T47D (cell line): ENCODE measurements at regions not wholly inside any gene's neighbourhood (a gene's known extent, or its start where the extent isn't known, plus 50 kb on each side); places are given as distances from the start of the nearest gene placed in this dataset.
A peak's percentile ranks its signal among the peaks of the same experiment; 100 is the strongest.

Experiments used
- DNase-seq, 2 experiments: peaks; one replicate each; pipeline versions ENCODE4 v3.0.0 to v3.0.0-alpha.2; 2011 to 2012; ENCODE audit warnings: low read depth in 1 of 2, low spot score in 1 of 2
- JUND ChIP-seq: IDR thresholded peaks from 2 replicates; pipeline ENCODE4 v1.6.1; 2012; ENCODE audit warnings: low read depth
- in situ Hi-C: cut with HindIII; loops from 2 replicates; pipeline ENCODE4 v1.10.0; 2016; ENCODE audit warnings: low sequenced_read_pairs, low pct_unique_long_range_greater_than_20kb

GRCh38 chr3:116767726-116768125, 58.1 kb downstream of the TUSC7 start:
- no peak for DNase-seq
- no peak for TF ChIP-seq JUND
- in situ Hi-C loops, result no loop called here

GRCh38 chr3:116770815-116771450, 61.4 kb downstream of the TUSC7 start:
- TF ChIP-seq JUND, result no peak
- peak; percentile 16 to 83 for DNase-seq

GRCh38 chr3:116776880-116777785, 67.6 kb downstream of the TUSC7 start:
- no peak for TF ChIP-seq JUND
- in situ Hi-C loops, result no loop called here
- no peak for DNase-seq

More at GRCh38 chr3:116770815-116771450, 61.4 kb downstream of the TUSC7 start:
- in situ Hi-C loops, result no loop called here

DNA sequence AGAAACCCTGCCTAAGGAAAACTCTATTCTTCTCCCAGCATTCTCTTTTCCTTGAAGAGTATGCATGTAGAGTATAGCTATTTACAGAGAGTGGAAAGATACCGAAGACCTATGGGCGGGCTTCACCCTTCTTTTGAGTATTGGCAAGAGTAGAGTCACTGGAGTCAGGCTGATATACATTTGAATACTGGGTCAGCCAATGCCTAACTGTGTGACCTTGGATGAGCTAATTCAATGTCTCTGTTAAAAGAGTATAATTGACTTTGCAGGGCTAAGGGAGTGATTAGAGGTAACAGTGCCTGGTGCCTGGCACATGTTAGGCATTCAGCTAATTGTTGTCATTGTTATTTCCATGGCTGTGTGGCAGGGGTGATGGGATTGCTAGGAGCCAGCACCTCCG, 75.6 kb downstream of the TUSC7 start:
- TF ChIP-seq JUND, result no peak
- in situ Hi-C loops, result no loop called here
- no peak for DNase-seq

- TF ChIP-seq JUND, result no peak
- in situ Hi-C loops, result no loop called here
- DNase-seq, result no peak
Observed at GRCh38 chr3:116802651-116803050, 93.1 kb downstream of the TUSC7 start.

- in situ Hi-C loops, result no loop called here
- TF ChIP-seq JUND, result no peak
- DNase-seq, result no peak
Observed at GRCh38 chr3:116806351-116806750, 96.8 kb downstream of the TUSC7 start.

DNA sequence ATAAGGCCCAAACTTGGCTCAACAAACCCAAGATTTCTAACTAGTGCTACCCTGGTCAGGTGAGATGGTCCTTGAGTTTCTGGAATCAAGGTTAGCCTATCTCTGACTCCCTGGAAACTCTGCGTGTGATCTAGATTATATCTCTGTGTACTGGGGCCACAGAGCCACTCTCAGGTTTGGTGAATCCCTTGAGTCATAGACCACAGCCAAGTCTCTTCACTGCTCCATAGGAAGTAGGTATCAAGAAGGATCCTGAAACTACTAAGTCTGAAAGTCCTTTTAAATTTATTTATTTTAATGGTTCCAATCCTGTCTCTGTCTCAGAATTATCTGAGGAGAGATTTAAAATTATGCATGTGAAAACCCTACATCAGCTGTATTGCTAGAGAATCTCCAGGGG, 99.1 kb downstream of the TUSC7 start:
- in situ Hi-C loops, result no loop called here
- DNase-seq, result no peak
- no peak for TF ChIP-seq JUND

GRCh38 chr3:116809208-116809607, 99.6 kb downstream of the TUSC7 start:
- in situ Hi-C loops, result no loop called here
- no peak for DNase-seq
- TF ChIP-seq JUND, result no peak

- DNase-seq, result no peak
- no peak for TF ChIP-seq JUND
- in situ Hi-C loops, result no loop called here
Observed at GRCh38 chr3:116811754-116812153, 102.2 kb downstream of the TUSC7 start.

DNA sequence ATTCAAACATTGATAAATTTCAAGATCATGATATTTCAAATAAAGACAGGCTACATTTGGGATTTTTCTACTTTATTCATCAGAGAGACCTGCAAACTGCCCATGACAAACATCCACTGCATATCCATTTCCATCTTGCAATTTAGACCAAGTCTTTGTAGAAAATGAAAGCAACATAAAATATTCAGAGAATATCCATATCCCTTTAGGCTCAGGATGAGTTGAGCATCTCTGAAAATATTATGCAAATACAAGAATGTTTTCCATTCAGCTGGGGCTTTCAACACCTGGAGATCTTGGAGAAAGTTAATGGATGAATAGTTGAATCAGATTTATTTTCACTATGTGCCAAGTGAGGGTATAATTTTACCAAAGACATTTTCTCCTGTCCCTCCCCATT, 103.4 kb downstream of the TUSC7 start:
- no peak for DNase-seq
- in situ Hi-C loops, result no loop called here
- TF ChIP-seq JUND, result no peak

- TF ChIP-seq JUND, result no peak
- in situ Hi-C loops, result no loop called here
- no peak for DNase-seq
Observed at GRCh38 chr3:116815321-116815720, 105.7 kb downstream of the TUSC7 start.

DNA sequence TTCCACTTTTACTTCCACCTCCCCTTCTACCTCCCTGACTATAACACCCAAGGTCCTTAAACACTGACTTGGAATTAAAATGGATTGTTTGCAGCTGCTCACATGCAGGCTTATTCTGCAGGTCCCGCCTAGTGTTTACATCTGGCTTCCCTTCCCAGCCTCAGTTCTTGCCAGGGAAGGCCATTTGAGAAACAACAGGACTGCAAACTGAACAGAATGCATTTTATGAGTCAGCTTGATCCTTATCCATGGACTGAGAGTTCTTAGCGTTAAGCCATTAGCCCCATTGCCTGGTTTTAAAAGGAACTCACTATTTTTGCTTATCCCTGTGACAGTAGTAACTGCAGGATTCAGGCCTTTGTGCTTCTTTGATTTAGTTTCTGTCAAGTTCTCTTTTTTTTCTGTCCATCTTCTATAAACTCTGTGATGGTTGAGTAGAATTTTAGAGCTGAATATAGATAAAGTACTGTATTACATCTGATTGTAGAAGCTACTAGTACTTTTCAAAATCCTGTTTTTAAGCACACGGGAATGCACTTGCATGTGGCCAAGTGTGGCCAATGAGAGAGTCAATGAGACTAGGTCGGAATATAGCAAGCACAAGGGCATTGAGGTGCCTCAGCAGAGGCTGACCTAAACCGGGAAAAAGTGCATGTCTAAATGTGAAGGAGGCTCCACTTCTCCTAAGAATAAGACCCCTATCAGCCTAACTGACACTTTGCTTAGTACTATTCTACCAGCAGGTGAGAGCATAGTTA, 106.4 kb downstream of the TUSC7 start:
- in situ Hi-C loops, result no loop called here
- TF ChIP-seq JUND, result no peak
- DNase-seq, result no peak

GRCh38 chr3:116821371-116821770, 111.8 kb downstream of the TUSC7 start:
- DNase-seq, result no peak
- TF ChIP-seq JUND, result no peak
- in situ Hi-C loops, result no loop called here
